H54 (cell line): ENCODE measurements at regions not wholly inside any gene's neighbourhood (a gene's known extent, or its start where the extent isn't known, plus 50 kb on each side); places are given as distances from the start of the nearest gene placed in this dataset.

Source experiments
- DNase-seq: peaks from one replicate; pipeline ENCODE4 v3.0.0; 2011; ENCODE audit warnings: low spot score, mixed read lengths; ENCODE audit not compliant: insufficient read length
- FAIRE-seq: peaks from 3 replicates; lab custom pipeline; 2011; peaks lifted over from hg19 to GRCh38; lab: Jason Lieb, UNC
- POLR2A ChIP-seq: IDR thresholded peaks from 2 replicates; pipeline ENCODE4 v1.6.1; 2011; ENCODE audit warnings: low read depth, mild to moderate bottlenecking, low read length

DNA sequence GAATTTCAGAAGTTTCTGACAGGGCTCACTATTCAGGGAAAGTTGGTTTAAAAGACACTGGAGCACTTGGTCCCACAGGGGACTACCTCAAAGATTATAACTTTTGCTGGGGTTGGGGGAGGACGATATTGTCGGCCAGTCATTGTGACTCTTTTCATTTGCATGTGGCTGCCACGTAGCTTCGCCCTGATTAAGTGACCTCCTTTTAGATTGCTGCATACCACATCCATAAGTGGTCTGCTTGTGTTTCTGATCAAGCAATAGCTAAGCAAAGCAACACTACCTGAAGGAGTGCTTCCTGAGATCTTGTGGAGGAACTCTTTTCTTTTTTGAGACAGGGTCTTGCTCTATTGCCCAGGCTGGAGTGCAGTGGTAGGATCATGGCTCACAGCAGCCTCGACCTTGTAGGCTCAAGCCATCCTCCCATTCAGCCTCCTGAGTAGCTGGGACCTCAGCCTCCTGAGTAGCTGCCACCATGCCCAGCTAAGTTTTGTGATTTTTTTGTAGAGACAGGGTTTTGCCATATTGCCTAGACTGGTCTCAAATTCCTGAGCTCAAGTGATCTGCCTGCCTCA lies 691.3 kb downstream of the EPM2A start:
- no peak for FAIRE-seq
- no peak for DNase-seq
- TF ChIP-seq POLR2A = no peak

DNA sequence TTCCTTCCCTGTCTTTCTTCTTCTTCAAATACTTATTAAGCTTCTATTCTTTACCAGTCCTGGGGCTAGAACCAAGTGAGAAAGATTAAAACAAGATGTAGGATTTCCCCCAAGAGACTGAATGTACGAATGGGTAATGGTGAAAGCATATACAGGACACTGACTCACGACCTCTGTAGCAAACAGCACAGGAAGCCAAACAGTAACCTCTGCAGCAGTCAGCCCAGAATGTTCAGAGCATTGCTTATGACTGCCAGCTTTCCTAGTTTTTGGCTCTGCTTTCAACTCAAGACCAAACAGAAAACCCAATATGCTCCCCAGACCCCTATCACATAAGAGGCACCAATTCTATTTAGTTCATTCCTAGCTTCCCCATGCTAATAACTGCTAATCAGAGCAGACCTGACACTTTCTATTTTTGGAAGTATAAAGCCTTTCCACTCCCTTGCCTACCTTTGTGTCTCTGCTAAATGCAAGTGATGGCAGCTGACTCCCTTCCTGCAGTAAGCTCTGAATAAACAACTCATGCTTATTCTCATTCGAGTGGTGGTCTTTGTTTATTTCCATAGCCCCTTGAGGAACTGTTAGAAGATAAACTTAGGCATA lies 690.6 kb downstream of the EPM2A start:
- DNase-seq (no peak), FAIRE-seq (peak; percentile 81)
- TF ChIP-seq POLR2A = no peak

DNA sequence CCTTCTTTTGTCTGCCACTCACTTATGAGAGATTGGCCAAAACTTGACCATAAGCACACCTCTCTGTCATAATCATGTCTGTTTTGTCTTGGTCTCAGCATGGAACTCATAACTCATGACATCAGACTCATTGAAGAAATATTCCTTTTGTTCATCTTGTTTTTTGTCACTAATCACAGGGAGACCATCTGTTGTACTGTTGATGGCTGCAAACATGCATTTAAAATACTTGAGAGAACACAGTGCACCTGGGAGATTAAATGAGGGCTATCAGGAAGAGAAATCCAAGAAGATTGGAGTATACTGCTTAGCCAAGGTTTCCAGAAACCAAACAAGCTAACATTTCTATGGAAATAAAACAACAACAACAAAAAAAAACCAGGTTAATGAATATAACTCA lies 689.7 kb downstream of the EPM2A start:
- TF ChIP-seq POLR2A = no peak
- FAIRE-seq (no peak), DNase-seq (no peak)

DNA sequence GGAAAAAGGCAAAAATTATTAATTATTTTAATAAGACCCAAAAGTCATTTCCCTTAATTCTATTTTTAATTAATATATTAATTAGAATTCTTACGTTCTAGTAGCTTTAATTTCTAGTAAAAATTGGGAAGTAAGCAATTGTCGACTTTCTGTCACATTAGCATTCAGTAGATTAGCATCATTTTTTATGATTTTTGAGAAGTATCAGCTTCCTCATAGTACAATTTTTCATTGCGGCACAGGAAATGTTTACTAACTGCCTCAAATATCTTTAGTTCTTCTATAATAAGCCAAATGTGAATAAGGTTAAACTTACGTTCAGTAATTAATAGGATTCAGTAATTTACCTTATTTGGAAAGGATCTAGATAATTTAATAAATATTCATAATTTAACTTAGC lies 687.4 kb downstream of the EPM2A start:
- DNase-seq = no peak
- no peak for FAIRE-seq

DNA sequence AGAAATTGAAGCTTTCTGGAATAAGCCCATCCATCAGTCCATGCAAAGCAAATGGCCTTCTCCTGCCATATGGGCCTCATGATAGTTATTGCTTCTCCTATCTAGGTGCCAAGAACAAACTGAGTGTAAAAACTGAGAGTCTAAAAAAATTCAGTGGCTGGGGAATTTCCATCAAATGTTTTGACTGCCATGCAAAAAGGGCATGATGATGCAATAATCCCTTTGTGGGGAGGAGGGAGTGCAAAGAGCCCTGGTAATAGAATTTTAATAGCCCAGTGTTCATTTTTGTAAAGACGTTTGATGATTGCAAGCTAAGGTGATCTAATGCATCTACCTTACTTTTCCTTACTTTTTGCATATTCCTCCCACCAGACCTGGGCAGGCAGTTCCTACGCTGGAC lies 683.7 kb downstream of the EPM2A start:
- no peak for TF ChIP-seq POLR2A
- FAIRE-seq (no peak), DNase-seq (no peak)

More for the DNA sequence above, 687.4 kb downstream of the EPM2A start:
- TF ChIP-seq POLR2A = no peak

- no peak for TF ChIP-seq POLR2A
- FAIRE-seq (no peak), DNase-seq (no peak)
Observed at GRCh38 chr6:145055567-145055966, 679.8 kb downstream of the EPM2A start.

- no peak for FAIRE-seq
- DNase-seq = no peak
- no peak for TF ChIP-seq POLR2A
Observed at GRCh38 chr6:145060714-145061113, 674.6 kb downstream of the EPM2A start.

GRCh38 chr6:145063091-145063490 lies 672.2 kb downstream of the EPM2A start:
- no peak for TF ChIP-seq POLR2A
- no peak for DNase-seq
- FAIRE-seq = no peak

GRCh38 chr6:145067430-145067829 lies 667.9 kb downstream of the EPM2A start:
- no peak for TF ChIP-seq POLR2A
- FAIRE-seq (no peak), DNase-seq (no peak)

DNA sequence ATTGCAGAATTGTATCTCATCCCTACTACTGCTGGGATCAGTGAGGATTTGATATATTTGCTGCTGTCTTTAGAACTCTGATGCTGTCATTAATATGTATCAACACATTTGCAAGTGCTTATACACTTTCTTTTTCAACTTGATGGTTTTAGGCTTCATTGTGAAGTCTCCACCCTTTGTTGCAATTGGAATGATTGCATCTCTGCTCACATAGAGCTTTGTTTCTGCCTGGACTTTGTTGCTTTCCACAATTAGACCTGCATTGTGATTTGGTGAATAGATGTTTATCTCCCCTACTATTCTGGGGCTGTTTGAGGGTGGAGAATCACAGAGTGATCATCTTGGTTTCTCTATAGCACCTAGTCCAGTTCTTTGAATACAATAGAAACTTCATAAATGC lies 666.7 kb downstream of the EPM2A start:
- DNase-seq (no peak), FAIRE-seq (no peak)
- no peak for TF ChIP-seq POLR2A

DNA sequence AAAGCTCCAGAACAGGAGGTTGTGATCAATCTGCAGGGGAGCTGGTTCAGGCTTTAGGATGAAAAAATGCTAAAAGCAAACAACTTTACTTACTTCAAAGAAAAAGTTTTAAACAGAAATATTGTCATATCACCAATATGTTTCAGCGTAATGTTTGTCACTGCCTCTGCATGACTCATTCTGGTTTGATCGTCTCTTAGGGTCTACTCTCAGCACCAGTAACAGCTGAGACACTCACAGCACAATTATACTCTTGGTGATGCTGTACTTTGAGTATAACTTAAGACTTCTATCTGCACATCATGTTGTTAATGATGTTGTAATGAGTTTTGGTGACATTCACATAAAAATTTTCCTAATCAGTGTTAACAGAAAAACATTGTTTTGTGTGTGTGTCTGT lies 665.4 kb downstream of the EPM2A start:
- no peak for FAIRE-seq
- DNase-seq = no peak
- no peak for TF ChIP-seq POLR2A

DNA sequence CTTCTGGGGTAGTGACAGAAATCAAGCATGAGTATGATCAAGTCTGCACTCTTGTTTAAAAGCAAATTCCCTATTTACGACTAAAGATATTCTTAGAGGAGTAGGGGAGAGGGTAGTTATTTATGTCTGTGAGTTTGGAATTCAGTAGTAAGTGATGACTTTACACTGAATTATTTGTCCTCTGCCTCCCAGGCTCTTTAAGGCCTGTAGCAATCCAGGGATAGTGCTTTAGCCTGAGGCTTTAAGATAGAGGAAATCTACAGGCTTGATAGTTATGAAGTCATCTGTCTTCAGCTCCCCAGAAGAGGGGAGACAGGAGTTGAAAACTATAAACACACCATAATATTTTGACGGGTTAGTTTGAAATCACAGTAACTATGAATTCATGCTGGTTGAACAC lies 664.5 kb downstream of the EPM2A start:
- DNase-seq = no peak
- peak; percentile 61 for FAIRE-seq
- TF ChIP-seq POLR2A = no peak

DNA sequence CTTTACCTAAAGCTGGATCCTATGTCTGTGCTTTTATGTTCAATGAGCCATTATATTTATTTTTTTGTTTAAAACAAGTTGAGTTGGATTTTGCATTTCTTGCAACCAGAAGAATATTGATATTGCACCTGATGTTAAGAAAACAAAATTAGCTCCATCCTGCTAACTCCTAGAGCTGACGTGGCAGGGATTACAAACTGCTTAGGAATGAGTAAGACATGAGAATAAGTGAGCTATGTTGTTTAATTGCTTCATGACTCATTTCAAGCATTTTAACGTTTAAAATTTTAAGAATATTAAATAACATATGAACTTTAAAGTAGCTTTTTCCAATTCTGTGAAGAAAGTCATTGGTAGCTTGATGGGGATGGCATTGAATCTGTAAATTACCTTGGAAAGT lies 663.5 kb downstream of the EPM2A start:
- no peak for DNase-seq
- TF ChIP-seq POLR2A = no peak
- no peak for FAIRE-seq

- no peak for DNase-seq
- FAIRE-seq = no peak
- no peak for TF ChIP-seq POLR2A
Observed at GRCh38 chr6:145073811-145074210, 661.5 kb downstream of the EPM2A start.

GRCh38 chr6:145074805-145075204 lies 660.5 kb downstream of the EPM2A start:
- no peak for FAIRE-seq
- no peak for DNase-seq
- TF ChIP-seq POLR2A = no peak
